ENCODE measurements at regions not wholly inside any gene's neighbourhood (a gene's known extent, or its start where the extent isn't known, plus 50 kb on each side); places are given as distances from the start of the nearest gene placed in this dataset.

DNA sequence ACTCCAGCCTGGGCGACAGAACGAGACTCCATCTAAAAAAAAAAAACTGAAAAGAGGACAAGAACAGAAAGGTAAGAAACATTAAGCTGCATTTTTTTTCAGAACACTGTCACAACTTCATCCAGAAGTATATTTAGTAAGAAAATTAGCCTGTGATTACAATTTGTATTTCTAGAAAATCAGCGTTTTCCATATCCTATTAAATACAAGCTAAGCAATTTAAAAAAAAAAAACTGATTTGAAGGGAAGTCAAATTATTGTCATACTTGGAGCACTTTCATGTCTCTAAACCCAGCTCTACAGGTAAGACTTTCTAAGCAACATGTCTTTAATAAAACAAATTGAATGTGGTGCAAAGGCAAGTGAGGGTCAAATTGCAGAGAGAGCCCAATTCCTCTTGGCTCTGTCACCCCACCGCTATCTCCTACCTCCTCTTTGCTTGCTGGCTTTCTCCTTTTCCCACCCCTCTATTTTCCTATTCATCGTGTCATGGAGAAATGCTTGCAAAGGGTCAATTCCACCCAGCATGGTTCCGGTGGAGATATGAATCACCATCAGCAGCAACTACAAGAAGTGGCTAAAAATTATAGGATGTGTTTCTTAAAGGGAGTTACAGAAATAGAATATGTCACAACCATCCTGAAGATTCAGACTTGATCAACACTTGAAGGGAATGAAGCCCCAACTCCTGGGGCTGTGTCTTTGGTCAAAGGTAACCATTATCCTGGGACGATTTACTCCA, 68.4 kb upstream of the BCL11A start:
- no peak for DNase-seq (ENCODE audit: low read depth)
- no peak overlapping the region for H3K4me3 ChIP-seq (ENCODE audit: control insufficient read depth, low read depth, low read length)
- TF ChIP-seq CTCF (IDR thresholded peaks at IDR 0.05; ENCODE audit: control insufficient read depth, insufficient read depth, low read depth, low read length, missing control alignments): no peak

DNA sequence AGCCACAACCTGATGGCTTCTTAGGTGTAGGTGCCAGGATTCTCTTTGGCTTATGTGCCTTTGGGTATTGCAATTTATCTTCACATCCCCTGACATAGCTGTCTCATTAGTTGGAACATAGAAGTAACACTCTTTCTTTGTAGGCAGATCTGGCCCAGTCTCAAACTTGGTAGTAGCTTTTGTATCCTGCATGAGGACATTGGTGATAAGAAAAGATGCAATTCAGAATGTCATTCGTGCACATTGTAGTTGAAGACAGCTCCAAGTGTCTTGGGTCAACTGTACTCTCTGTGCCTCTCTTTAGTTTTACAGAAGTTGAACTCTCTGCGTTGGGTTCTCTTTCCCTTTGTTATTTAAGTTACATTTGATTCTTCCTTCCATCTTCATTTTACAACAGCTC, 69.6 kb upstream of the BCL11A start:
- no peak for TF ChIP-seq CTCF (IDR thresholded peaks at IDR 0.05; ENCODE audit: control insufficient read depth, insufficient read depth, low read depth, low read length, missing control alignments)
- no peak overlapping the region for H3K4me3 ChIP-seq (ENCODE audit: control insufficient read depth, low read depth, low read length)
- DNase-seq (ENCODE audit: low read depth): no peak

DNA sequence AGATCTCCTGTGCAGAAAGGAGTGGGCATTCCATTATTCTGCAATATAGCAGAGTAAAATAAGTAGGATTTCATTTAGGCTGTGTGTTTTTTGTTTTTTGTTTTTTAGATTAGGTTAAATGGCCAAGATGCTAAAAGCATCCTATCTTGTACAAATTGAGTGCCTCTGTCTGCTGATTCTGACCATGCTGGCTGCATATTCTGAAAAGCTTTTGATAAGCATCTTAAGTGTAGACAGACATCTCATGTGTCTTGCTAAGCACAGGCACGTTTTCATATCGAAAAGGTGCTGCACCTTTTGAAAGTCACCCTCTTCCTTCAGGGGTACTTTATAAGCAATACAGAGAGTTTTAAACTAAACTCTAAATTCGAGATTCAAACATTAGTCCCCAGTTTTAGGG, 74.0 kb upstream of the BCL11A start:
- H3K4me3 ChIP-seq (ENCODE audit: control insufficient read depth, low read depth, low read length): no peak overlapping the region
- no peak for DNase-seq (ENCODE audit: low read depth)
- TF ChIP-seq CTCF (IDR thresholded peaks at IDR 0.05; ENCODE audit: control insufficient read depth, insufficient read depth, low read depth, low read length, missing control alignments): no peak

- no peak for TF ChIP-seq CTCF (IDR thresholded peaks at IDR 0.05; ENCODE audit: control insufficient read depth, insufficient read depth, low read depth, low read length, missing control alignments)
- no peak overlapping the region for H3K4me3 ChIP-seq (ENCODE audit: control insufficient read depth, low read depth, low read length)
- DNase-seq (ENCODE audit: low read depth): no peak
Observed at GRCh38 chr2:60628026-60628425, 74.6 kb upstream of the BCL11A start.

DNA sequence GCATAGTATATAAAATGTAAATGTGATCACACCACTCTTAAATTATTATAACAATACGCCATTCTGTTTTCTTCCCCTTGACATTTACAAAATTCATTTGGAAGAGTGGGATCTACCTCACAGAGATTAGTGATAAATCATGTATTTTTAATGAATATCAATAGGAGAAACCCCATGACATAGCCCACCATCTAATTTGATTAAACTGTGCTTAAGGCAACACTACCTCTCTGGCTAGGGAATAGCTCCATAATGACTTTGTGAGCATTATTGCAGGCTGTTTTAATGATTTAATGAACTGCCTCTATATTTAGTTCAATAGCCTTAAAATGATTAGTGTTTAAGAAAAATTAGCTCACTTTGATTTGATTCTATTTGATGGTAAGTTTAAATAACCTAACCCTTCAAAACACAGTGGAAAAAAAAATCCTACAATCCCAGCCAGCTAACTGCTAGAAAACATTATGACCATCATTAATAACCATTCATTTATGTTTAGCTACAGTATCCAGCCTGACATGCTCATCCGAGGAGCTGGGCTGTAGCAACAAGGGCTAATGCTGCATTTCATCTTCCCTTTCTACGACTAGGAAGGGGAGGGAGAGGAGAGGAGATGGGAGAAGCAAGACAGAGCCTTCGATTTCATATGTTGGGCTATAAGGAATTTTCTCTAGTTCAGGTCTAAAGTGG, 75.3 kb upstream of the BCL11A start:
- TF ChIP-seq CTCF (IDR thresholded peaks at IDR 0.05; ENCODE audit: control insufficient read depth, insufficient read depth, low read depth, low read length, missing control alignments): no peak
- H3K4me3 ChIP-seq (ENCODE audit: control insufficient read depth, low read depth, low read length): no peak overlapping the region
- no peak for DNase-seq (ENCODE audit: low read depth)

GRCh38 chr2:60629305-60629662, 75.8 kb upstream of the BCL11A start:
- no peak overlapping the region for H3K4me3 ChIP-seq (ENCODE audit: control insufficient read depth, low read depth, low read length)
- no peak for DNase-seq (ENCODE audit: low read depth)
- TF ChIP-seq CTCF (IDR thresholded peaks at IDR 0.05; ENCODE audit: control insufficient read depth, insufficient read depth, low read depth, low read length, missing control alignments): no peak

Measured in AG09309 (cell line).